Urinary bladder (tissue), 3 donors: ENCODE measurements at regions not wholly inside any gene's neighbourhood (a gene's known extent, or its start where the extent isn't known, plus 50 kb on each side); places are given as distances from the start of the nearest gene placed in this dataset.
"Not testable (repeated sequence)": the region's sequence is repeated elsewhere in the genome, so short reads cannot be mapped to it uniquely, and the experiment has no call there.

Source experiments
- DNase-seq: peaks from one replicate; pipeline ENCODE4 v3.0.0-alpha.2; 2015; ENCODE audit errors: extremely low spot score
- H3K27ac ChIP-seq: one replicate; pipeline ENCODE4 v1.5.1; 2013; ENCODE audit warnings: low read depth, mild to moderate bottlenecking, moderate library complexity
- H3K36me3 ChIP-seq: one replicate; pipeline ENCODE4 v1.6.1; 2013; ENCODE audit warnings: mild to moderate bottlenecking, moderate library complexity; ENCODE audit not compliant: insufficient read depth
- H3K4me1 ChIP-seq: one replicate; pipeline ENCODE4 v1.6.1; 2013; ENCODE audit warnings: mild to moderate bottlenecking, moderate library complexity; ENCODE audit not compliant: insufficient read depth
- H3K4me3 ChIP-seq: one replicate; pipeline ENCODE4 v1.5.1; 2013; ENCODE audit warnings: low read depth, low read length
- WGBS: extraction: QIAGEN DNeasy Blood & Tissue Kit; methylation state at CpG from one replicate; pipeline ENCODE4 v1.1.7; 2013; 5-methylcytosine and 5-hydroxymethylcytosine counted together
- donor health status: healthy with polysubstance abuse.
- donor health status: healthy.

- H3K4me3 ChIP-seq, result no peak overlapping the region
- H3K4me1 ChIP-seq, result no peaks in the 10 kb centered on the region
- no peak overlapping the region for H3K27ac ChIP-seq
- H3K36me3 ChIP-seq, result no peaks in the 10 kb centered on the region
- no peak for DNase-seq
- 76% methylated on average over 2 of the region's 2 CpGs for WGBS
Measured at GRCh38 chr4:141462361-141462760, 174.0 kb upstream of the IL15 start.

- H3K36me3 ChIP-seq, result no peaks in the 10 kb centered on the region
- H3K4me1 ChIP-seq, result no peaks in the 10 kb centered on the region
- 53% methylated on average over 2 of the region's 2 CpGs for WGBS
- DNase-seq, result no peak
- no peak overlapping the region for H3K4me3 ChIP-seq
- H3K27ac ChIP-seq, result no peak overlapping the region
Measured at GRCh38 chr4:141463678-141464077, 172.7 kb upstream of the IL15 start.

GRCh38 chr4:141464366-141464765 is 172.0 kb upstream of the IL15 start:
- Histone ChIP-seq H3K4me1 (no peaks in the 10 kb centered on the region), H3K27ac (no peak overlapping the region), H3K4me3 (no peak overlapping the region), H3K36me3 (no peaks in the 10 kb centered on the region)
- WGBS, result 22% methylated on average over 1 of the region's 1 CpG
- no peak for DNase-seq

GRCh38 chr4:141465171-141465570 is 171.2 kb upstream of the IL15 start:
- no peaks in the 10 kb centered on the region for H3K4me1 ChIP-seq
- H3K4me3 ChIP-seq, result no peak overlapping the region
- H3K36me3 ChIP-seq, result no peaks in the 10 kb centered on the region
- 85% methylated on average over 6 of the region's 6 CpGs for WGBS
- no peak for DNase-seq
- H3K27ac ChIP-seq, result no peak overlapping the region

GRCh38 chr4:141467225-141467624 is 169.2 kb upstream of the IL15 start:
- no peaks in the 10 kb centered on the region for H3K4me1 ChIP-seq
- H3K36me3 ChIP-seq, result no peaks in the 10 kb centered on the region
- 57% methylated on average over 2 of the region's 2 CpGs for WGBS
- DNase-seq, result no peak
- H3K27ac ChIP-seq, result no peak overlapping the region
- no peak overlapping the region for H3K4me3 ChIP-seq

GRCh38 chr4:141469392-141469791 is 167.0 kb upstream of the IL15 start:
- Histone ChIP-seq H3K4me1 (no peaks in the 10 kb centered on the region), H3K27ac (no peak overlapping the region), H3K36me3 (no peaks in the 10 kb centered on the region), H3K4me3 (no peak overlapping the region)
- WGBS, result 78% methylated on average over 1 of the region's 1 CpG
- DNase-seq, result no peak

- Histone ChIP-seq H3K36me3 (no peaks in the 10 kb centered on the region), H3K4me1 (no peaks in the 10 kb centered on the region), H3K4me3 (no peak overlapping the region), H3K27ac (no peak overlapping the region)
- no peak for DNase-seq
Measured at GRCh38 chr4:141473026-141473540, 163.3 kb upstream of the IL15 start.

GRCh38 chr4:141473952-141474351 is 162.4 kb upstream of the IL15 start:
- DNase-seq, result peak; percentile 25
- no peaks in the 10 kb centered on the region for H3K36me3 ChIP-seq
- H3K4me1 ChIP-seq, result no peaks in the 10 kb centered on the region
- H3K27ac ChIP-seq, result no peak overlapping the region
- H3K4me3 ChIP-seq, result no peak overlapping the region

GRCh38 chr4:141480950-141481349 is 155.4 kb upstream of the IL15 start:
- Histone ChIP-seq H3K36me3 (no peaks in the 10 kb centered on the region), H3K4me1 (no peaks in the 10 kb centered on the region), H3K4me3 (no peak overlapping the region), H3K27ac (no peak overlapping the region)
- DNase-seq, result no peak

GRCh38 chr4:141484298-141484697 is 152.1 kb upstream of the IL15 start:
- not testable (repeated sequence) for H3K4me1 ChIP-seq, DNase-seq, H3K27ac ChIP-seq, H3K4me3 ChIP-seq, H3K36me3 ChIP-seq
- 90% methylated on average over 12 of the region's 12 CpGs for WGBS

- Histone ChIP-seq H3K27ac (no peak overlapping the region), H3K4me1 (no peaks in the 10 kb centered on the region), H3K4me3 (no peak overlapping the region), H3K36me3 (no peaks in the 10 kb centered on the region)
- WGBS, result 39% methylated on average over 4 of the region's 4 CpGs
- no peak for DNase-seq
Measured at GRCh38 chr4:141486375-141486997, 149.9 kb upstream of the IL15 start.

- WGBS, result 87% methylated on average over 1 of the region's 1 CpG
- Histone ChIP-seq H3K4me3 (no peak overlapping the region), H3K4me1 (no peaks in the 10 kb centered on the region), H3K36me3 (peaks cover 1% of the 10 kb centered on the region), H3K27ac (no peak overlapping the region)
- no peak for DNase-seq
Measured at GRCh38 chr4:141497627-141498026, 138.8 kb upstream of the IL15 start.

GRCh38 chr4:141499261-141499853 is 137.0 kb upstream of the IL15 start:
- no peaks in the 10 kb centered on the region for H3K4me1 ChIP-seq
- no peaks in the 10 kb centered on the region for H3K36me3 ChIP-seq
- H3K4me3 ChIP-seq, result no peak overlapping the region
- no peak for DNase-seq
- H3K27ac ChIP-seq, result no peak overlapping the region
- WGBS, result 65% methylated on average over 3 of the region's 3 CpGs

GRCh38 chr4:141501395-141501794 is 135.0 kb upstream of the IL15 start:
- Histone ChIP-seq H3K36me3 (no peaks in the 10 kb centered on the region), H3K4me3 (no peak overlapping the region), H3K4me1 (no peaks in the 10 kb centered on the region), H3K27ac (no peak overlapping the region)
- no peak for DNase-seq
- 96% methylated on average over 1 of the region's 1 CpG for WGBS
